Esophagus (tissue), 2 donors: ENCODE measurements at regions not wholly inside any gene's neighbourhood (a gene's known extent, or its start where the extent isn't known, plus 50 kb on each side); places are given as distances from the start of the nearest gene placed in this dataset.

Experiments used
- H3K27ac ChIP-seq, 2 donors: one replicate each; pipeline ENCODE4 v1.5.1; 2013; ENCODE audit warnings: low read depth in 2 of 2, mild to moderate bottlenecking in 2 of 2, inconsistent platforms in 1 of 2, low read length in 1 of 2, moderate library complexity in 1 of 2
- H3K27me3 ChIP-seq, 2 donors: one replicate each; pipeline ENCODE4 v1.6.1; 2013; ENCODE audit warnings: low read length in 2 of 2, control low read depth in 1 of 2, mild to moderate bottlenecking in 1 of 2; ENCODE audit not compliant: insufficient read depth in 2 of 2, control insufficient read depth in 1 of 2
- H3K36me3 ChIP-seq, 2 donors: one replicate each; pipeline ENCODE4 v1.6.1; 2013; ENCODE audit warnings: low read length in 1 of 2; ENCODE audit not compliant: control insufficient read depth in 2 of 2, insufficient read depth in 2 of 2
- H3K4me1 ChIP-seq, 2 donors: one replicate each; pipeline ENCODE4 v1.6.1; 2013; ENCODE audit warnings: low read length in 1 of 2; ENCODE audit not compliant: control insufficient read depth in 2 of 2, insufficient read depth in 2 of 2
- H3K4me3 ChIP-seq, 2 donors: one replicate each; pipeline ENCODE4 v1.5.1; 2013; ENCODE audit warnings: low read length in 2 of 2, mild to moderate bottlenecking in 2 of 2, low read depth in 1 of 2, moderate library complexity in 1 of 2
- H3K9me3 ChIP-seq, 2 donors: one replicate each; pipeline ENCODE4 v1.6.1; 2013; ENCODE audit warnings: mild to moderate bottlenecking in 2 of 2, low read depth in 1 of 2, low read length in 1 of 2, moderate library complexity in 1 of 2; ENCODE audit not compliant: control insufficient read depth in 2 of 2, insufficient read depth in 1 of 2
- WGBS, 2 donors: extraction: QIAGEN DNeasy Blood & Tissue Kit; methylation state at CpG; one replicate each; pipeline ENCODE4 v1.1.7; 2013; 5-methylcytosine and 5-hydroxymethylcytosine counted together
- donor health status: healthy with polysubstance abuse.
- donor health status: Bipolar disorder and iron deficiency.

GRCh38 chr22:27138471-27138870 lies 481.1 kb downstream of the MIAT start:
- no peak overlapping the region for H3K4me3 ChIP-seq
- H3K27ac ChIP-seq: no peak overlapping the region
- no peaks in the 10 kb centered on the region for H3K27me3 ChIP-seq
- peaks cover 0 to 5% of the 10 kb centered on the region in 2 donors for H3K9me3 ChIP-seq
- H3K36me3 ChIP-seq: no peaks in the 10 kb centered on the region
- WGBS, 2 donors: 85 to 88% methylated on average over 7 of the region's 7 CpGs
- H3K4me1 ChIP-seq: no peaks in the 10 kb centered on the region

DNA sequence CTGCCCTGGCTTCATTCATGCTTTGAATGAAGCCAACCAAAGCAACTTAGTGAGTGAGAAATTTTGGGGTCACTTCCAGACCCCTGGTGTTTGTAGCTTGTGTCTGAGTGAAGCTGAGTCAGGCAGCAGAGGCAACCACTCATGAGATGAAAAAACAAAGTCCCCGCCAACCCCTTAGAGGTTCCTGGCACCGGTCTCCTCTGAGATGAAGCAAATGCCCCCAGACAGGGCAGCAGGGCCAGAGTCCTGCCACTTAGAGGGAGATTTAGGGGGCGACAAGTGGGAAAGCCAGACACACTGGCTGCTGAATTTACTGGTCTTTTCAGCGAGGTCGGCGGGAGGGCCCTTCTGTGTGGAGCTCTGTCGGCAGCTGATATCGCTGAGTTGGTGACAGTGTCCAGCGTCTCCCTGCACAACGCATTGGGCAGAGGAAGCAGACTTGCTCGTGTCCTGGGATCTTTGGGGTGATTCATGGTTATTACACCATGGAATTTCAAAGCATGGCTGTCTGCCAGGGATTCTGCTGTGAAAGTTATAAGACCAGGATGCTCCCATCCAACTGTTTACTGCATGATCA lies 482.6 kb downstream of the MIAT start:
- 68 to 72% methylated on average over 11 of the region's 11 CpGs for WGBS, 2 donors
- Histone ChIP-seq H3K4me1 (no peaks in the 10 kb centered on the region), H3K27ac (no peak overlapping the region), H3K27me3 (no peaks in the 10 kb centered on the region), H3K4me3 (no peak overlapping the region), H3K36me3 (no peaks in the 10 kb centered on the region), H3K9me3 (peaks cover 0 to 5% of the 10 kb centered on the region in 2 donors)

GRCh38 chr22:27142286-27142685 lies 484.9 kb downstream of the MIAT start:
- Histone ChIP-seq H3K4me1 (no peaks in the 10 kb centered on the region), H3K36me3 (no peaks in the 10 kb centered on the region), H3K9me3 (no peaks in the 10 kb centered on the region), H3K27ac (no peak overlapping the region), H3K27me3 (no peaks in the 10 kb centered on the region), H3K4me3 (no peak overlapping the region)
- 37 to 47% methylated on average over 2 of the region's 2 CpGs for WGBS, 2 donors

DNA sequence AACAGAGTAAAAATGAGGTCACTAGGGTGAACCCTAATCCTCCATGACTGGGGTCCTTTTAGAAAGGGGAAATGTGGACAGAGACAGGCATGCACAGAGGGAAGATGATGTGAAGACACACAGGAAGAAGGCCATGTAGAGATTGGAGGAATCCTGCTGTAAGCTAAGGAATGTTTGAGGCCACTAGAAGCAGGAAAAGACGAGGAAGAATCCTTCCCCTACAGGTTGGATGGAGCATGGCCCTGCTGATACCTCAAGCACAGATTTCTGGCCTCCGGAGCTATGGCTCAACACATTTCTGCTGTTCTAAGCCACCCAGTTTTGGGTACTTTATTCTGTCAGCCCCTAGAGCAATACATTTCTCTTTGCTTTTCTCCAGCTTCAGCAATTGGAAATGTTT lies 486.9 kb downstream of the MIAT start:
- Histone ChIP-seq H3K27ac (no peak overlapping the region), H3K36me3 (no peaks in the 10 kb centered on the region), H3K27me3 (no peaks in the 10 kb centered on the region), H3K9me3 (no peaks in the 10 kb centered on the region), H3K4me1 (no peaks in the 10 kb centered on the region), H3K4me3 (no peak overlapping the region)
- WGBS, 2 donors: 73 to 75% methylated on average over 2 of the region's 2 CpGs

- no peaks in the 10 kb centered on the region for H3K9me3 ChIP-seq
- 49 to 60% methylated on average over 4 of the region's 4 CpGs for WGBS, 2 donors
- H3K36me3 ChIP-seq: no peaks in the 10 kb centered on the region
- no peaks in the 10 kb centered on the region for H3K4me1 ChIP-seq
- no peak overlapping the region for H3K4me3 ChIP-seq
- no peaks in the 10 kb centered on the region for H3K27me3 ChIP-seq
- H3K27ac ChIP-seq: no peak overlapping the region
Observed at GRCh38 chr22:27146866-27147633, 489.7 kb downstream of the MIAT start.

GRCh38 chr22:27148055-27148454 lies 490.7 kb downstream of the MIAT start:
- Histone ChIP-seq H3K27ac (no peak overlapping the region), H3K4me3 (no peak overlapping the region), H3K9me3 (no peaks in the 10 kb centered on the region), H3K4me1 (no peaks in the 10 kb centered on the region), H3K27me3 (no peaks in the 10 kb centered on the region), H3K36me3 (no peaks in the 10 kb centered on the region)
- WGBS, 2 donors: 78 to 80% methylated on average over 2 of the region's 2 CpGs

DNA sequence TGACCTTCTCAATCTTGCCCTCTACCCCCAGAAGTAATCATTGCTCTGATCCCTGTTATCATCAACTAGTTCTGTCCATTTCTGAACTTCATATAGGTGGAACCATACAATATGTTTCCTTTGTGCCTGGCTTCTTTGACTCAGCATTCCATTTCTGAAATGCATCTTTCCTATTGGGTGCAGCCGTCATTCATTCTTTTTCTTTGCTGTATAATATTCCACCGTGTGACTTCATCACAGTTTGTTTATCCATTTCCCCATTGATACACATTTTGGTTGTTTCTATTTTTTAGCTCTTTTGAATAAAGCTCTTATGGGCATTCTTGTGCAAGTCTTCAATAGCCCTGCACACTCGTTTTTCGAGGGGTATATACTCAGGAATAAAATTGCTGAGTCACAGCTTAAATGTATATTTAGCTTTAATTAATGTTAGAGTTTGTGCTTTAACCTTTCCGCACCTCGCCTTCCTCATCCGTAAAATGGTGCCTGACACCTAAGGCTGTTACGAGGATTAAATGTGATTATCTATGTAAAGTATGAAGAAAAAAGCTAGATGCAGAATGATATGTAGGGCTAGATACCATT lies 491.6 kb downstream of the MIAT start:
- Histone ChIP-seq H3K4me3 (no peak overlapping the region), H3K27ac (no peak overlapping the region), H3K9me3 (peaks cover 0 to 2% of the 10 kb centered on the region in 2 donors), H3K27me3 (no peaks in the 10 kb centered on the region), H3K4me1 (no peaks in the 10 kb centered on the region), H3K36me3 (no peaks in the 10 kb centered on the region)
- 94 to 96% methylated on average over 8 of the region's 8 CpGs for WGBS, 2 donors

- Histone ChIP-seq H3K27ac (no peak overlapping the region), H3K9me3 (peaks cover 0 to 2% of the 10 kb centered on the region in 2 donors), H3K4me1 (no peaks in the 10 kb centered on the region), H3K4me3 (no peak overlapping the region), H3K27me3 (no peaks in the 10 kb centered on the region), H3K36me3 (no peaks in the 10 kb centered on the region)
- WGBS, 2 donors: 26 to 37% methylated on average over 12 of the region's 12 CpGs
Observed at GRCh38 chr22:27149921-27150543, 492.6 kb downstream of the MIAT start.

GRCh38 chr22:27150544-27150941 lies 493.2 kb downstream of the MIAT start:
- peaks cover 0 to 2% of the 10 kb centered on the region in 2 donors for H3K9me3 ChIP-seq
- WGBS, 2 donors: 14 to 34% methylated on average over 8 of the region's 8 CpGs
- no peaks in the 10 kb centered on the region for H3K27me3 ChIP-seq
- no peaks in the 10 kb centered on the region for H3K36me3 ChIP-seq
- no peak overlapping the region for H3K4me3 ChIP-seq
- no peak overlapping the region for H3K27ac ChIP-seq
- H3K4me1 ChIP-seq: no peaks in the 10 kb centered on the region
